GDM1 (cell line): ENCODE measurements at regions not wholly inside any gene's neighbourhood (a gene's known extent, or its start where the extent isn't known, plus 50 kb on each side); places are given as distances from the start of the nearest gene placed in this dataset.
"Not testable (repeated sequence)": the region's sequence is repeated elsewhere in the genome, so short reads cannot be mapped to it uniquely, and the experiment has no call there.

ENCODE experiments used
- DNase-seq: peaks from one replicate; lab custom pipeline; 2025; lab: John Stamatoyannopoulos, UW

GRCh38 chr14:89486961-89487360 lies 69.9 kb upstream of the FOXN3 start:
- no peak for DNase-seq

GRCh38 chr14:89486505-89486904 lies 69.5 kb upstream of the FOXN3 start:
- DNase-seq, result no peak

GRCh38 chr14:89485264-89485663 lies 68.2 kb upstream of the FOXN3 start:
- DNase-seq, result no peak

- DNase-seq, result no peak
These were observed 67.2 kb upstream of the FOXN3 start for GRCh38 chr14:89484051-89484844.

DNA sequence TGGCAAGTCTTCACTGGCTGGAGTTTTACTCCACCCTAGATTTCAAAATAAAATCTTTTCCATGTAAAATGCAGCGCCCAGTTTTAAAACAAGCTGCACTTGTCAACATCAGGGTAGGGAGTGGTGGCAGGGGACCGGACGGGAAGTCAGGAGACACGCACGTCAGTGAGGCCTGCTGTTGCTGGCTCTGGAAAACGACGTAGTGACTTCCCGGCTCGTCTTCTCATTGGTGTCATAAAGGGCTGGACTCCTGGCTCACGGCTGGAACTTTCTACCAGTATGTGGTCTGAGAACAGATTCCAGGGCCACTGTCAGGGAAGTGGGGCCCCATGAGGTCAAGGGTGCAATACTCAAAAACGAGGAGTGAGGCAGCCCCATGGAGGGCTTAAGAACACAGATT lies 64.2 kb upstream of the FOXN3 start:
- no peak for DNase-seq

- no peak for DNase-seq
These were observed 63.2 kb upstream of the FOXN3 start for GRCh38 chr14:89480278-89480677.

DNA sequence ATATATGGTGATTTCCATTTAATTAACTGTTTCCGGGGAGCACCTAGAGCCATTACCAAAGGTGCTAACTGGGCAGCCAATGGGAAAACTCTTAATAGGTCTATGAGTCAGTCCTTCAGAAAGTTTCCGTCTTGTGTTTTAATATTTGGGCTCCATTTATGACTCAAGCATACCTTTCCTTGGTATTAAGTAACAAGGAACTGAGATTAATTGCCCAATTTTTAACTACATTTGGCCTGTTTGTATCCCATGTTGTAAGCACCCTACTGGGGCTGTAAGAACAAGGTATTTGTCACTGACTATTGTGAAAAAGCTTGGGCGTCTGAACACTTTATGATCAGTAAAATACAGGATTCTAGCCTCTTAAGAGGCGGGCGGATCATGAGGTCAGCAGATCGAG lies 62.8 kb upstream of the FOXN3 start:
- no peak for DNase-seq

GRCh38 chr14:89477391-89477790 lies 60.4 kb upstream of the FOXN3 start:
- no peak for DNase-seq

GRCh38 chr14:89476354-89476896 lies 59.4 kb upstream of the FOXN3 start:
- no peak for DNase-seq

- no peak for DNase-seq
These were observed 57.4 kb upstream of the FOXN3 start for GRCh38 chr14:89474464-89474863.

DNA sequence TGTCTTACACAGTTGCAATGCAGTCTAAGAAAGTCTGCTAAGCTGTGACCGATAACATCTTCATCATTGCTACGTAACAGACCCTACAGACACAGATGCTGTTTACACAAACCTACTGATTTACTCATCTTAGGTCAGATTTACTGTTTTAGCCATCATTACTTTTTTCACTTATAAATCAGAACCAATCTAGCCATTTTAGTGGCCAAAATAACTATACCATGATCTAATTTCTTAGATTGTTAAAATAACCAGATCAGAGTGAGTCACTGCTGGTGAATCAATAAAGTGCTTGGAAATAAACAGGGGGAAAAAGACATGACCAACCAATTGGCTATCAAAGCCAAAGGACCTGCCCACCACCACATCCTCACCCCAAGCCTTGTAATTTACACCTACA lies 57.0 kb upstream of the FOXN3 start:
- no peak for DNase-seq

- no peak for DNase-seq
These were observed 56.5 kb upstream of the FOXN3 start for GRCh38 chr14:89473569-89473968.

- no peak for DNase-seq
These were observed 53.4 kb upstream of the FOXN3 start for GRCh38 chr14:89470401-89470800.

GRCh38 chr14:89469210-89470198 lies 52.5 kb upstream of the FOXN3 start:
- no peak for DNase-seq

- DNase-seq, result no peak
These were observed 51.5 kb upstream of the FOXN3 start for GRCh38 chr14:89468566-89468965.

DNA sequence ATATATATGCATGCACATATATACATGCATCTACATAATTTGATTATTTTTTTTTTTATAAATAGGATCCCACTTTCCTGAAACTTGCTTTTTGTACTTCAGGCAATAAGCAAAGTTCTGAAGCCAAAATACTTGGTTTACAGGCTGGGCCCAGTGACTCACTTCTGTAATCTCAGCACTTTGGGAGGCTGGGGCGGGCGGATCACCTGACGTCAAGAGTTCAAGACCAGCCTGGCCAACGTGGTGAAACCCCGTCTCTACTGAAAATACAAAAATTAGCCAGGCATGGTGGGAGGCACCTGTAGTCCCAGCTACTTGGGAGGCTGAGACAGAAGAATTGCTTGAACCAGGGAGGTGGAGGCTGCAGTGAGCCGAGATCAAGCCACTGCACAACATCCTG lies 51.0 kb upstream of the FOXN3 start:
- not testable (repeated sequence) for DNase-seq

- no peak for DNase-seq
These were observed 49.9 kb upstream of the FOXN3 start for GRCh38 chr14:89466944-89467343.
